ENCODE measurements at regions not wholly inside any gene's neighbourhood (a gene's known extent, or its start where the extent isn't known, plus 50 kb on each side); places are given as distances from the start of the nearest gene placed in this dataset.
"Not testable (repeated sequence)": the region's sequence is repeated elsewhere in the genome, so short reads cannot be mapped to it uniquely, and the experiment has no call there.

DNA sequence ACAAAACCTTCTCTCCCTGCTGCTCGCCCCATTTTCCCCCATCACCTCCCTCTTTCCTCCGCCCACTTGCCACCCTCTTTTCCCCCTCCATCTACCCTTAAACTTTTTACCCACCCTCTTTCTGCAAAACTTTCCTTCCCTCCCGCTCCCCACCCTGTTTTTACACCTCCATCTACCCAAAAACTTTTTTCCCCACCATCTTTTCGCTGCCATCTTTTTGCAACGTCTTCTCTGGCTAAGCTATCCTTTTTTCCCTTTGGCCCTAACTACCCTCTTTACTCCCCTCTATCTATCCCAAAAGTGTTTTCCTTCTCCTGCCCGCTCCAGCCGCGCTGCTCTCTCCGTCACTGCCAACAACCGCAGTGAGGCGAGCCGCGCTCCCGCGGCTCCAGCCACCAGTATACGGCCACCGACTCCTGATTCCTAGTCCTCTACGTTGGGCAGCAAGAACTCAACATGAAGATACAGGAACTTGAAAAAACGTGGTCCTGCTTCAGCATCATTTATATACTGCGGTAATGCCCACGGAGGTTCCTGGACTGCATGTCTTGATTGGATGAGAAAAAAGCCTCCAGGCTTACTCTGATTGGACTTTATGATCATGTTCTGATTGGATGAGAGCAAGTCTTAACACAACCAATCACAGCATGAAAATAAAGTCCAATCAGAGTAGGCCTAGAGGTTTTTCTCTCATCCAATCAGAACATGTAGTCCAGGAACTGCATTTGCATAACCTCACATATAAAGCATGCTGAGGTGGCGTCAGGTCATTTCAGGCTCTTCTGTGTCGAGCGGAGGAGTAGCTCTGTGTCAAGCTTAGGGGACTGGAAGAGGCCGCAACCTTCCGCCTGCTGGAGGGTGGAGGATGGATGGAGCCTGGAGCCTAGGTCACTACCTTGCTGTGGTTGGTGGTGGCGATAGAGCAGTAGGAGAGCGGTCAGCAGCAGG lies 79.9 kb upstream of the KCNJ18 start:
- DNase-seq, result peak in 1 of 10 donors; percentile 22
- intact Hi-C loops (cut with DNase I), result not testable (repeated sequence)

DNA sequence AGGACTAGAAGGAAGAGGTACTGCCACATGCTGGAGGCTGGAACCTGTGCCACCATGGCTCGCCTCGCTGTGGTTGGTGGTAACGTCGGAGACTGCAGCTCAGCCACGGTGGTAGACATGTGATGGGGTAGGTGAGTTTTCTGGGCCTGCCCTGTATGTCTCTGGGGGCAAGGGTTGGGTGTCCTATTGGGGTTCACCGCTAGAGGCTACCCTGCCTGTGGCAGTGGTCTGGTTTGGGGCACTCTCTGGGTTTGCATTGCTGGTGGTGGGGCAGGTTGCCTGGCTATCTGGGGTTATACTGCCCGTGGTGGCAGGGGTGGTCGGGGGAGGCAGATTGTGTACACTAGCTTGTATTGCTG lies 79.3 kb upstream of the KCNJ18 start:
- DNase-seq, result peak in 1 of 10 donors; percentile 29
- intact Hi-C loops (cut with DNase I), result no loop called here

DNA sequence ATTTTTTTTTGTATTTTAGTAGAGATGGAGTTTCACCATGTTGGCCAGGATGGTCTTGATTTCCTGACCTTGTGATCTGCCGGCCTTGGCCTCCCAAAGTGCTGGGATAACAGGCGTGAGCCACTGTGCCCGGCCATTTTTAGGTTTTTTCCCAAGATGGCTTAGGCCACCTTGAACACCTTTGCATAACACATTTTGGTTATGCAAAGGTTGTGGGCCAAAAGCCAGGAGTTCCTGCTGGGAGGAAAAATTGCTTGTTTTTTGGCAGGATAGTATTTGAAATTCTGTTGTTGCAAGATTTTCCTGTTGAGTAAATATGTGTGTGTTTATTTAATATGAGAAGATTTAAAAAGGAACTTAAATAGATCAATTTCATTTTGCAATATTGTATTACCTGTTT lies 65.3 kb upstream of the KCNJ18 start:
- intact Hi-C loops (cut with DNase I); DNase-seq: not testable (repeated sequence)

Data from posterior cingulate gyrus (tissue), 11 donors.